ENCODE measurements at regions not wholly inside any gene's neighbourhood (a gene's known extent, or its start where the extent isn't known, plus 50 kb on each side); places are given as distances from the start of the nearest gene placed in this dataset.
A peak's percentile ranks its signal among the peaks of the same experiment; 100 is the strongest.

DNA sequence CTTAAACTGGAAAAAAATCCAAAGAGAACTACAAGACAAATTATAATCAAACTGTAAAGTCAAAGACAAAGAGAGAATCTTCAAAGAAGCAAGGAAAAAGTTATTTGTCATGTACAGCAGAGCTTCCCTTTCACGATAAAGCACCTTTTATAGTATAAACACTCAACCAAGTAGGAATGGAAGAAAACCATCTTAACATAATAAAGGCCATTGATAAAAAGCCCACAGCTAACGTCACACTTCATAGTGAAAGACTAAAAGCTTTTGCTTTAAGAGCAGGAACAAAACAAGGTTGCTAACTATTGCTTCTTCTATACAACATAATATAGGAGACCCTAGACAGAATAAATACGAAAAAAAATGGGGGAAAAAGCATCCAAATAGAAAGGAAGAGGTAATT, 595.7 kb upstream of the POU3F4 start:
- DNase-seq (ENCODE audit: low spot score): no peak

- DNase-seq (ENCODE audit: low spot score): no peak
Measured at GRCh38 chrX:82934980-82935379, 573.1 kb upstream of the POU3F4 start.

- DNase-seq (ENCODE audit: low spot score): no peak
Measured at GRCh38 chrX:82945332-82945731, 562.8 kb upstream of the POU3F4 start.

DNA sequence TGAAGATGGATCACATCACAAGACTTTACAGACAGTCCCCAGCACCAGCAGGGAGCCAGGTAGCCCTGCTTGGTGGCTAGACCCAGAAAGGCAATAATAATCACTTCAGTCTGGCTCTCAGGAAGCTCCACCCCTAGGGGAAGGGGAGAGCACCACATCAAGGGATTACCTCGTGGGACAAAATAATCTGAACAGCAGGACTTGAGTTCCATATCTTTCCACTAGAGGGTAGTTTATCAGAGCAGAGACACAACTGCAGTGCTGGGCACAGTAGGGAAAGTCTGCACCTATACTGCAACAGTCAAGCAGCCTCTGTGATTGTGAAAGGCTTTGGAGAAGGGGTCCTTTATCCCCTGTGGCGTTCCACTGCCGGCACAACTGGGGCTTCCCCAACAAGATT, 547.0 kb upstream of the POU3F4 start:
- no peak for DNase-seq (ENCODE audit: low spot score)

DNA sequence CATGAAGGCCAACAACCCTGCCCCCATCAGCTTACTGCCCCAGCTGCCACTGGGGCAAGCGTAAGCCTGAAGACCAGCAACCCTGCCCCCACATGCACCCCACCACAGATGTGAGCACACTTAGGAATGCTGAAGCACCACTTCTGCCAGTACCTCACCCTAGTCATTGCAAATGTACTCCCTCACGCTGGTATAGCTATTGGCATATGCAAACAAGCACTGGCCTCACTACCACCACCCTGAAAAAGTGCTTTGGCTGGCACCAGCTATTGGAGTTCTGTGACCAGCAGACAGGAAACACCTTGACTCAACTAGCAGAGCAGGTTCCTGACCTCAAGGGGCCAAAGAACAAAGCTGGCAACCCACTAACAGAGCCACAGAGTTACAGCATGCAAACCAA, 534.4 kb upstream of the POU3F4 start:
- no peak for DNase-seq (ENCODE audit: low spot score)

- no peak for DNase-seq (ENCODE audit: low spot score)
Measured at GRCh38 chrX:82998163-82998562, 509.9 kb upstream of the POU3F4 start.

GRCh38 chrX:83004012-83004411, 504.1 kb upstream of the POU3F4 start:
- DNase-seq (ENCODE audit: low spot score): no peak

DNA sequence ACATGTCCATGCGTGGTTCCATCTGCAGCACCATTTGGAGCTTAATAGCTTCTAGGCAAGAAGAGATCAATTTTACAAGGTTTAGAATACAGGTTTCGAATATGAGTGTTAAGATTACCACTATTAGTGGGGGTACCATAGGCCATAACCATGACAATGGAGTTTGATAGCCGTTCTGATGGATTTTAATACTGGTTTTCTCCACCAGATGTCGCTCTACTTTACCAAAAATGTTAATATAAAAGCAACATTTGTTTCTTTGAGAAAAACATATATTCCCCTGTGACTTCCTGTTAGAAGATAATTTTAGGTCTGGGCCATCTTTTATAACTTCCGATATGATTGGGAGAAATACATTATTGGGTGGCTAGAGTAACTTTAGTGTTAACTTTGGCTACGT, 499.7 kb upstream of the POU3F4 start:
- DNase-seq (ENCODE audit: low spot score): peak; percentile 1

- DNase-seq (ENCODE audit: low spot score): no peak
Measured at GRCh38 chrX:83019258-83019657, 488.8 kb upstream of the POU3F4 start.

DNA sequence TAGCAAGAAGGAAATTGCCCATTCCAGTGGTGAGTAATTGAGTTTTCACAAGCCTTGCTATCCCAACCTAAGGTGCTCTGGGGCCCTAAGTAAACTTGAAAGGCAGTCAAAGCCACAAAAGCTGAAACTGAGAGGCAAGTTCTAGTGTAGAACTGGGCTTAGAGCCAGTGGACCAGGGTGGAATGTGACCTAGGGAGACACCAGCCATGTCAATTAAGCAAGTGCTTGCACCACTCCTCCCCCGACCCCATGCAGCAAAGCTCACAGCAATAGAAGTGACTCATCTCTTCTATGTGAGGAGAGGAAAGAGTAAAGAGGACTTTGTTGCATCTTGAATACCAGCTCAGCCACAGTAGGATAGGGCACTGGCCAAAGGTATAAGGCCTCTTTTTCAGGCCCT, 486.1 kb upstream of the POU3F4 start:
- DNase-seq (ENCODE audit: low spot score): no peak
